ENCODE measurements at regions not wholly inside any gene's neighbourhood (a gene's known extent, or its start where the extent isn't known, plus 50 kb on each side); places are given as distances from the start of the nearest gene placed in this dataset.

- TF ChIP-seq CTCF (conservative IDR thresholded peaks at IDR 0.05; ENCODE audit: low read length) (peak; percentile 28; the same call in 1 of the 2 replicates), EZH2phosphoT487 (IDR thresholded peaks at IDR 0.05; ENCODE audit: borderline replicate concordance) (no peak)
Observed at GRCh38 chr9:81465468-81466011, 223.8 kb downstream of the TLE1 start.

Data from Loucy (cell line).